Neural progenitor cell (in vitro differentiated cells): ENCODE measurements at regions not wholly inside any gene's neighbourhood (a gene's known extent, or its start where the extent isn't known, plus 50 kb on each side); places are given as distances from the start of the nearest gene placed in this dataset.

Source experiments
- EZH2 ChIP-seq: fragments of 200-600 bp; sonication (generic); IDR thresholded peaks from 2 replicates; pipeline ENCODE4 v1.6.1; 2017; ENCODE audit warnings: antibody characterized with exemption, mild to moderate bottlenecking, moderate library complexity
- EZH2phosphoT487 ChIP-seq: fragments of 200-600 bp; sonication (generic); IDR thresholded peaks from 2 replicates; pipeline ENCODE4 v1.6.1; 2017; ENCODE audit warnings: antibody characterized with exemption
- TF ChIP-seq, protein P1 (sequence below): fragments of 200-600 bp; sonication (generic); IDR thresholded peaks from 2 replicates; pipeline ENCODE4 v1.5.1; 2017; ENCODE audit warnings: antibody characterized with exemption, mild to moderate bottlenecking

DNA sequence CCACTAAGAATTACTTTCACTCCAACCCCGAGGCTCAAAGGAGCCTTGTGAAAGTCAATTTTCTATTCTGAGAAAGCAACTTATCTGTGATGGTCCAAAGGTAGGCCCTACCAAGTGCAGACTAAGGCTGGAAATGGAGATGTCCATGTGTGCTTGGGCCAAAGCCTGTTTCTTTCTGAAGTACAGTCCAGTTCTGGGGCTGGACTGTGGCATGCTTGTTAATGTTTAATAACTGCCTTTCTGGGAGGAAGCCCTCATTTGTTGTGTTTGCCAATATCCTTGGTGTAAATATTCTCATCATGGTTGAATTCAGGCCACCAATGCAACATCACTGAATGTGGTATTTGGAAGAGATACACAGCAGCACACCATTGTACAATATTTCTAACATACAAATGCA is 182.3 kb upstream of the BCL6 start:
- TF ChIP-seq, protein P1, sequence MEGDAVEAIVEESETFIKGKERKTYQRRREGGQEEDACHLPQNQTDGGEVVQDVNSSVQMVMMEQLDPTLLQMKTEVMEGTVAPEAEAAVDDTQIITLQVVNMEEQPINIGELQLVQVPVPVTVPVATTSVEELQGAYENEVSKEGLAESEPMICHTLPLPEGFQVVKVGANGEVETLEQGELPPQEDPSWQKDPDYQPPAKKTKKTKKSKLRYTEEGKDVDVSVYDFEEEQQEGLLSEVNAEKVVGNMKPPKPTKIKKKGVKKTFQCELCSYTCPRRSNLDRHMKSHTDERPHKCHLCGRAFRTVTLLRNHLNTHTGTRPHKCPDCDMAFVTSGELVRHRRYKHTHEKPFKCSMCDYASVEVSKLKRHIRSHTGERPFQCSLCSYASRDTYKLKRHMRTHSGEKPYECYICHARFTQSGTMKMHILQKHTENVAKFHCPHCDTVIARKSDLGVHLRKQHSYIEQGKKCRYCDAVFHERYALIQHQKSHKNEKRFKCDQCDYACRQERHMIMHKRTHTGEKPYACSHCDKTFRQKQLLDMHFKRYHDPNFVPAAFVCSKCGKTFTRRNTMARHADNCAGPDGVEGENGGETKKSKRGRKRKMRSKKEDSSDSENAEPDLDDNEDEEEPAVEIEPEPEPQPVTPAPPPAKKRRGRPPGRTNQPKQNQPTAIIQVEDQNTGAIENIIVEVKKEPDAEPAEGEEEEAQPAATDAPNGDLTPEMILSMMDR: no peak
- TF ChIP-seq EZH2 (no peak), EZH2phosphoT487 (no peak)
